Activated gamma-delta T cell treated with Interleukin-2 at 50 U/mL for 16 hours (primary cell): ENCODE measurements at regions not wholly inside any gene's neighbourhood (a gene's known extent, or its start where the extent isn't known, plus 50 kb on each side); places are given as distances from the start of the nearest gene placed in this dataset.

ENCODE experiments used
- DNase-seq: peaks from one replicate; pipeline ENCODE4 v3.0.0-alpha.2; 2020

- no peak for DNase-seq
These were observed 183.9 kb upstream of the SLC10A2 start for GRCh38 chr13:103250071-103250470.

DNA sequence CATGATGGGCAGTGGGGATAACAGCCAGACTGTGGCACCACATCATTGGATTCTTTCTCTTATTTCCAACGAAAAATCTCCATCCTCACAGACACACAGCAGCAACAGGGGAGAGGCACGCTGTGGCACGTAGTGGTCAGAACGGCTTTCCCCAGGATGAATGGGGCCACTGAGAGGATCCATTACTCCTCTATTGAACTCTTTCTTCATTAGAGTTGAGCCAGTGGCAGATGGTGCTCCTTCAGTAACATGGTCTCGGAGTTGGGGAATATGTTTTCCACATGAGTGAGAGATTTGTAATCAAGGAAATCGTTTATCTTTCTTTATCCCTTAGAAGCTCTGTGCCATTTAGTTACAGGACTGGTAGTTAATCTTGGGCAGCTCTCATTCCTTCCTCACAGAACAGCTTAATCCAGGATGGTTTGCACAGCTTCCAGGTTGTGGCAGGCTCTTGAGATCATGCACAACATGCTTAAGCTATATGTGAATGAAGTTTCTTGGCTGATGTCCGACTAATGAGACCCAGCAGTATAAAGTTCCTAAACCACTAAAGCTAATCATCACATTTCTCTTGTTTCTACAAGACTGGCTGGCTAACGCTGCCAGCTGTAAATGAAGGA, 180.5 kb upstream of the SLC10A2 start:
- no peak for DNase-seq

DNA sequence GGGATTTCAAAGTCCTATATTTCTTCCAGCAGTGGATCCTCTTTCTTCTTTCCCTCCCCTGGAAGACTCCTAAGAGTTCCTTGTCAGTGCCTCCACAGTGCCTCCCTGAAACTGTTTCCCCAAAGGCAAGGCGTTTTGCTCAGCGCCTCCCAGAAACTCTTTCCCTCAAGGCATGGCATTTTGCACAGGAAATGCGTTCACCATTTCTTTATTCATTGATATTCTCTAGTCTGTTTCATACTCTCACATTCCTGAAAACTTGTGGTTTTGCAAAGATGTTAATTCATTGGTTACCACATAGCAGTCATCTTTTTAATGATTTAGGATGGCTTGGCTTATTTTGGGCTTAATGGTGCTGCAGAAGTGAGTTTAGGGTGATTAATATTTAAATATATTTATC, 177.3 kb upstream of the SLC10A2 start:
- DNase-seq, result no peak

DNA sequence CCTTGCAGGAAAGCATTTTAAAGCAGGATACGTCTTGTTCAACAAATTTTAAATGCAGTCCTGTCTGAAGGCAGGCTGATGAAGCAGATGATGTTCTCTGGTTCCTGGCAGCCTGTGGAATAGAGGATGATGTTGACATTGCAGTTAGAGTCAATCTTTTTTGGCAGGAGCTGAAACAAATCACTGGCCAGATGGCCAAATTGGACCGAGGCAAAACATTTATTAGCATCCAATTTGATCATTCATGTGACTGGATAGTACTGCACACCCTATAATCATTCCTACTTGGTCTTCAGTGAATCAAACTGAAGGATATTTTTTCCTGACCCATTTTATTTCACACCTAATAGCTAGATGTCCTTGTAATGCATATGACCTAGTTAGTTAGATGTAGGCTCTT, 172.2 kb upstream of the SLC10A2 start:
- DNase-seq, result no peak

DNA sequence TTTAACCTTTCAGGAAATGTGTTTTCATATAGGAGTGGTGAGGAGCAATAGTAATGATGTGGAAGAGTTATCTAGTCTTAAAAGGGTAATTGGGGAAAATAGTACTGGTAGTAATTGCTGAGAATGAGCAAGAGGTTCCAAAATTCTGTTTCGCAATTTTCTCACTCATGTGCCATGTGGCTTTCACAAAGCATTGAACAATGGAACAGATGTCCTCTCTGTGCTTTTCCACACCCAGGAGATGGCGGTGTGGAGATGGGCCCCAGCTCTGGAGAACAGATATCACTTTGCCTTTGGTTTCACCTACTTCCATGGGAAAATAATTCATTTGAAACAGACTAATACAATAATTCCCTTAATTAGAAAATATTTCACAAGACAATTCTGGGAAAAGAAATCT, 170.0 kb upstream of the SLC10A2 start:
- DNase-seq, result no peak

- no peak for DNase-seq
These were observed 163.5 kb upstream of the SLC10A2 start for GRCh38 chr13:103229674-103230073.

DNA sequence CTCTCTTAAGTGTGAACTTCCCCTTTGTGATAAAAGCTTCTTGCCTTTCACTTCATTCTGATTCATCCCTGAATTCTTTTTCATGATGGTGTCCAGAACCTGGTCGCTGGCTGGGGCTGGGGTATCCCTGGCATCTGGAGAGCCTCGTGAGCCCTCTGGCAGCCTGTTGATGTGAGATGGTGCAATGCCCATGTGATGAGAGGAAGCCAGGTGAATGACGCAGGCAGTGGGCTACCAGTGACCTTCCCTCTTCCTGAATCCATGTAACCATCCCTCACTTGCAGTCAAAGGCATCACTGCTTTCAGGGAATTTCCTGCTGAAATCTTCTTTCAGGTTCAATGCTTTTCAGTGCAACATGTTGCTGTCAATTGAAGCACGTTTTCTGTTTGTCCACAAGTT, 158.6 kb upstream of the SLC10A2 start:
- no peak for DNase-seq

DNA sequence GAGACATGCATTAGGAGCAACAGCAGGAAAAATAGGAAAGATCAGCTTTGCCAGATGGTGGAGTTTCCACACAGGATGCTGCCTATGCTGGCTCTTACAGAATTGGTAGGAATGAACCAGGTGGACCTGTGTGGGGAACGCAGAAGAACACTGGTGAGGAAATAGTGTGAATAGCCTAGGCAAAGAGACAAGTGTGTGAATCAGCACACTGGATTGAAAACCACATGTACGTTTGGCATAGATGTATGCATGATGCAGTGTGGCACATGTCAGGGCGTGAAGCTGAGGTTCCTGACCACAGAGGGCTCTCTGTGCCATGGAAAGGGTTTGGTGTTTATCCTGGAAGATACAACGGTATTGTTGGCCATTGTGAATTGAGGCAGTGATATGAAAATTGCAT, 156.5 kb upstream of the SLC10A2 start:
- DNase-seq, result no peak

DNA sequence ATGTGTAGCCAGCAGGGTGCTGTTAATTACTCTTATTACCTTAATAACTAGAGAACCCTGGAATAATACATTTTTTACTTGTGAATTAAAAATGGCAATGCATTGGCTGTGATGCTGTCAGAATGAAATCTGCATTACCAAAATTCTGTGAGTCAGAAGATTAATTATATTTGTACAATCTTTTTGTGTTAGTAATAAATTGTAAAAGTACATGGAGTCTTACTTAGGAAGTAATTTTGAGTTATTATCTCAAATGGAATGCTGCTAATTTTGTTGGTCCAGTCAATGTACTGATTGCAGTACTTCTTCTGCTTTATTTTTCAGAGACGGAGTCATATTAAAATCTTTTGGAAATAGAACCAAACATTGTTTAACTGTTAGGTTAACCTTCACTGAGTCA, 152.0 kb upstream of the SLC10A2 start:
- DNase-seq, result no peak

DNA sequence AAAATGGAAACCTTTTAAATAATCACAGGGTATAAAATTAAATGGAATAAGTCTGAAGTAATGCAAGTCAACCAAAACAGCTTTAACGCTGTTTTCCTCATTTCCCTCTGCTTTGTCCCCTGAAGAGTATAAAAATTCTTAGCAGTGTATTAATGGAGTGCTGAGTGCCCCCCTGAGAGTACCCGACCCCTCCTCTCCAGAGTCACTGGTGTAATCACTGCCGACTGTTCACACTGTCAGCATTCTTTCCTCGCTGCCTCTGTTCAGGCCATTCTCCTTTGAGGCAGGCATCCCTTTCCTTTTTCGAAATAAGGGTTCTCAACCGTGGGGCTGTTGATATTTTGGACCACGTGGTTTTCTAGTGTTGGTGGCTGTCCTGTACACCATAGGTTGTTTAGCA, 146.9 kb upstream of the SLC10A2 start:
- no peak for DNase-seq

DNA sequence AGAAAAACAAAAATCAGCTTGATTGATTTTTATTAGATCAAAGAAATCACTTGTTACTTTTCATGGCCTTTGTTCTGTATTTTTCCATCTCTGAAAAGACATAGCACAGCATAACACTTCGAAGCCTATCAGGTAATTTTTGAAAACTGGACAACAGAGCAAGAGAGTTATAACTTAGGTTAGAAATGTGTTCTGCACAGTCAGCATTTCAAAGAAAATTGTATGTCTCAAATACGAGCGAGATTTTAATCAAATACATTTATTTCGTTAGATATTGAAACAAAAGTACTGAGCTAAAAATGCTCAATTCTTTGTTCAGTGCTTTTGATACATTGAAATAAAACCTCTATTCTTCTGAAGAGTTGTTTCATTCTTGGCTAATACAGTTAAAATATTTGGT, 144.1 kb upstream of the SLC10A2 start:
- DNase-seq, result no peak

DNA sequence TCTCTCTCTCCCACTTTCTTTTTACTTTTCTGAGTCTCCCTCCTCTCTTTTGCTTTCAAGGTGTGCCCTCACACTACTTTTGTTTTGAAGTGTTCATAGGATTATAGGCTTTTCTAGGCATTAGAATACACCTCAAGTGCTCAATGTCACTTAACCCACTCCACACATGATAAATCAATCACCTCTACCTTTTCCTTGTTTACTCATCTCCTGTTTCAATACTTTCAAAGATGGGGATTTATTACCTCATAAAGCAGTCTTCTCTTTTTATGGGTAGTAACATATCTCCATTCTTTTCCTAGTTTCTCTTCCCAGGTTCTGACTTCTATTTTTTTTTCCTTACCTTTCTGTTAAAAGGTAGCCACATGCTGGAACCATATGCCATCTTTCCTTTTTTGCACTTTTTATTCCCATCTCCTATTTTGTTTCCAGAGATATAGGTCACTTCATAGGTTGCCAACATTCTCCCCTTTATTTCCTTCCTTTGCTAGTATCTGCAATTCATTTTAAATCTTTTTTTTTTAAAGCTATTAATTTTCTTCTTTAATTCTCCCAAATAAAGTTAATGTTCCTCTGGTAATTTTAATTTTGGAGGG, 137.6 kb upstream of the SLC10A2 start:
- DNase-seq, result no peak

DNA sequence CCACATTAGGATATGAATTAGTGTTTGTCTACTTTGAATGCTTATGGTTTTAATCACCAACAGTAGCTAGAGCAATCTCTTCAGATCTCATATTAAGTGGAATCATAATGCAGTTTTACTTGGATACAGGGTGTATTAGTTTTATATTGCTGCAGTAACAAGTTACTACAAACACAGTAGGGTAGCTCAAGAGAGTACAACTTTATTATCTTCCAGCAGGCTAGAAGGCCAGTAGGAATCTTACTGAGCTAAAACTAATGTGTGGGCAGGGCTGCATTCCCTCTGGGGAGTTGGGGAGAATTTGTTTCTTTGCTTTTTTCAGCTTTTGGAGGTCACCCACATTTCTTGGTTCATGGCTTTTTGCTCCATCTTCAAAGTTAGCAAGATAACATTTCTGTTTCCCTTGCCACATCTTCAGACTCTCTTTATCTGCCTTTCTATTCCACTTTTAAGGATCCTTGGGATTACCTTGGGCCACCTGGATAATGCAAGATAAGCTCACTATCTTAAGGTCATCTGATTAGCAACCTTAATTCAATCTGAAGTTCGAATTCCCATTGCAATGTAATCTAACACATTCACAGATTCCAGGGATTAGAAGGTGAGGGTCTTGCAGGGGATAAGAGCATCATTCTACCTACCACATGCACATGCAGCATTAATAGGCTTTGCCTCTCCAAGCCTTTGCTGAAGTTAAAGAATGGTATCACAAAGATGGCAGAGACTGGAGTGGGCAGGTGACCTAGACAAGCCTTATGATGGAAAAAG, 134.1 kb upstream of the SLC10A2 start:
- DNase-seq, result no peak

DNA sequence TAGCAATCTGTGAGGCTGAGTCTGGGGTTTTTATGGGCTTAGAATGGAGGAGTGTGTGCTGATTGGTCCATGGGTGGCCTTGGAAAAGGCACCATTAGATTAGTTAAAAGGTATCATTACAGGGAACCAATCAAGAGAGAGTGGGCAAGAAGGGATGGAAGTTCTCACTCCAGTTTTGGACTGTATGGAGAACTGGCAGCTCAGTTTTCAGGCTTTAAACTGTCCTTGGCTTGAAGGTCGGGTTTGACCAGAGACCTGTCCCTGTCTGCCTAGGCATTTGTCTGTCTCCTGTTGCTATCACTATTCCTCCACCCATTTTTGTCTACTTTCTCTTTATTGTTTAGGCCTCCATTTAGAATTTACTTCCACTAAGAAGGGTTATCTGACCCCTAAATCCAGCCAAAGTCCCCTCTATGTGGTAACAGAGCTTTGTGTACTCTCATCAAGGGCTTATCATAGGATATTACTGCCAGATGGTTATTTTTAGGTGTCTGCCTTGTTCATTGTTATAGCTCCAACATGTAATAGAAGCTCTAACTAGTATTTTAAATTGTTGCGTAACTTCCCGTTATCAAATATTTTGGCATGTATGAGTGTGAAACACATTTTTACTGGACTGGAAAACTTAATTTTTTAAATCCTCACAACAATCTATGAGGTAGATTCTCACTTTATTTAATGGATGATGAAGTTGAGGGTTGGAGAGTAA, 133.3 kb upstream of the SLC10A2 start:
- DNase-seq, result no peak

DNA sequence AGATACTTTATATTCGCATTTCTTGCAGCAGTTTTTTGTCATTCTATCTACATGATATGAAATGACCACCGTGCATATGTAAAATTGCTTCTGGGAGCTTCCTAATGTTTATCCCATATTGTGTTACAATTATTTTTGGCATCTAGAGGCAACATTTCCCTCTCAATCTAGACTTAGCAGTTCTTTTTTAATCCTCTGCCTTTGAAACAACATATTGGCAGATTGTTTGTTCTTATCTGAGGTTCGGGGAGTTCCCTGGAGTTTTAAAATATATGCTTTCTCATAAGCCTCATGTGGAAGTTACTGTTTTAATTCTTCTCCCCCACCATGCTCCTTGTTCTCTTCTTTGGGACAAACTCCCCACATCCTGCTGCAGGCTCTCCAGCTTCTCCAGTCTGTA, 130.1 kb upstream of the SLC10A2 start:
- DNase-seq, result no peak

- no peak for DNase-seq
These were observed 129.5 kb upstream of the SLC10A2 start for GRCh38 chr13:103195762-103196161.

GRCh38 chr13:103194871-103195270, 128.7 kb upstream of the SLC10A2 start:
- DNase-seq, result no peak

DNA sequence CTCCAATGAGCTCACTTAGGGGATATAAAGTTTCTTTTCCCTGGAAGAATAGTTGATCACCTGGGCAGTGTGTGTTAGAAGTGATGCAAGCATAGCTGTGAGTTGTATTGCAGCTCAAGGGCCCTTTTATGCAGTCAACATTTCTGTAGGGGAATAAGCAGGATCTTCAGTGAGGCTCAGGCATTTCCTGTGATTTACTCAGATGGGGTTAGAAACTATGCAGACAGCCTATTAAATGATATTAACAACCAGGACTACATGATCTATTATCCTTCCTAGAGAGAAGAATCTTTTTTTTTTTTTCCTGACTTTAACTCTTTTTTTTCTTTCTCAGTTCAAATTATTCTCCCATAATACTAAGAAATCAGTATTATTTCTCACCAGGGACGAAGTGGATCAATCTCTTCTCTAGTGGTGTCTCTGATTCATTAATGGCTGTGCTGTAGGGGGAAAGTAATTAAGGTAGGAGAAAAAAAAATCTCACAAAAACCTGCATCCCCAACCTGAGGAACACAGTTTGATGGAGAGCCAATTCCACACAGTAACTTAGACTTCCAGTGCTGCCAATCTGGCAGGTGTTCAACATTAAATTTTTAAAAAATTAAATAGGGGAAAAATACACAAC, 126.4 kb upstream of the SLC10A2 start:
- DNase-seq, result no peak

DNA sequence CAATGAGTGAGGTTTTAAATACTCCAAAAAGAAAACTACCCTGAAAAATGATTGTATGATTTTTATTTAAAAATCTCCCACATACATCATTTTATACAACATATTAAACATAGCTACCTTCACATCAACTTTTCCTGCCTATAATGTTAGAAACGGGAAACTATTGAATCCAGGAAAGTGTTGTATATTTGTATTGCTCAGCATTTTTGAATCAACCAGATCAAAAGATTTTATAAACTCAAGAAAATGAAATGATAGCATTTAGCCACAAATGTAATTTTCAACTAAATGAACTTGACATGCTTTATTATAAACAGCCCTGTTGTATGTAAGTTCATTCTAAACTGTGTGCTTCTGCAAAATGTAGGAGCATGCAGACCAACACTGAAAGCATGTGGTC, 124.6 kb upstream of the SLC10A2 start:
- DNase-seq, result no peak

GRCh38 chr13:103188713-103189326, 122.6 kb upstream of the SLC10A2 start:
- DNase-seq, result no peak

DNA sequence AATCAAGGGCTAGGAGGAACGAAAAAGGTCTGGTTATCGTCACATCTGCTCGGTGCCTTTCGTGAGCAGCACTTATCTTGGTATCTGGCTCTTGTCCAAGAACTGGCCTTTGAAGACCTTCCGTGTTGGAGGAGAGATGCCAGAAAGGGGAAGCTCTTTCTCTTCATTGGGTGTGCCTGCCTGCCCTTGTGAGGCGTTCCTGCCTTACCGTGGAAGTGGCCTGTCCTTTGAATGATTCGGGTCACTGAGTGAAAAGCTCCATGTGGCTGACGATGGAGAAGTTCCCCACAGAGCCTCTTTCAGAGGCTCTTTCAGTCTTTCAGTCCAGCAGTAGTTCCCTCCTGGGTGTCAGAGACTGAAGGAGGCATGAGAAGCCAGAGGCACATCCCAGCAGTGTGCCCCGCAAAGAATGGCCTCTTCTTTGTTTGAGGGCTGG, 121.5 kb upstream of the SLC10A2 start:
- no peak for DNase-seq

DNA sequence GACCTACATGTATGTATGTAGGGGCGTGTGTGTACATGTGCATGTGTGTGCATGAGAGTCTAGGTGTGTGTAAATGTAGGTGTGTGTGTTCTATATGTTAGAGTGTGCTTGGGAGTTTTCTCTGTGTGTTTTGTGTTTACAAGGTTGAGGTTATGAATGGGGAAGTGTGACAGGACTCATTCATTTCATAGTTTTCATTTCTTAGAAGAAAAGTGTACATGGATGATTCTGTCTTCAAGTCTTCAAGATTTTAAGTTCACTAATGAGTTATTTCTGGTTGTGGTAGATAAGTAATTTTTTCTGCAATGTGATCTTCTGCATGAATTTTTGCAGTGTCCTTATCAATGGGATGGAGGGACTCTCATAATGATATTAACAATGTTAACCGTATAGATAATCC, 118.2 kb upstream of the SLC10A2 start:
- no peak for DNase-seq
